Gastrocnemius medialis (tissue), 4 donors: ENCODE measurements at regions not wholly inside any gene's neighbourhood (a gene's known extent, or its start where the extent isn't known, plus 50 kb on each side); places are given as distances from the start of the nearest gene placed in this dataset.

ENCODE experiments used
- ATAC-seq, 2 donors: fragments of 150-250 bp; one replicate each; pipeline ENCODE4 v1.9.1; 2016
- DNase-seq, 2 donors: peaks; one replicate each; pipeline ENCODE4 v3.0.0-alpha.2; 2019
- H3K27ac ChIP-seq, 4 donors: fragments of 200-600 bp; sonication (generic); 1 replicate in 1 of 4; 2 replicates in 3 of 4; pipeline ENCODE4 v1.5.1; 2016 to 2018; ENCODE audit warnings: mild to moderate bottlenecking in 2 of 4, moderate library complexity in 1 of 4
- H3K27me3 ChIP-seq, 3 donors: fragments of 200-600 bp; sonication (generic) in 2 of 3; 1 replicate in 1 of 3; 2 replicates in 2 of 3; pipeline versions ENCODE4 v1.5.1 to v1.6.0; 2016 to 2019; ENCODE audit warnings: mild to moderate bottlenecking in 1 of 3, moderate library complexity in 1 of 3
- H3K36me3 ChIP-seq, 2 donors: fragments of 200-600 bp; sonication (generic) in 1 of 2; one replicate each; pipeline ENCODE4 v1.5.1; 2017 to 2018
- H3K4me1 ChIP-seq, 2 donors: fragments of 200-600 bp; sonication (generic) in 1 of 2; one replicate each; pipeline ENCODE4 v1.5.1; 2016 to 2017; ENCODE audit warnings: mild to moderate bottlenecking in 2 of 2
- H3K4me3 ChIP-seq, 4 donors: fragments of 200-600 bp; sonication (generic) in 3 of 4; 1 replicate in 1 of 4; 2 replicates in 3 of 4; pipeline ENCODE4 v1.5.1; 2016 to 2019; ENCODE audit warnings: mild to moderate bottlenecking in 2 of 4
- H3K9me3 ChIP-seq, 3 donors: fragments of 200-600 bp; sonication (generic) in 2 of 3; 1 replicate in 1 of 3; 2 replicates in 2 of 3; pipeline ENCODE4 v1.5.1; 2016 to 2019
- CTCF ChIP-seq, 5 experiments: fragments of 450-650 bp in 3 of 5; fragments of 200-600 bp in 2 of 5; sonication (generic) in 2 of 5; IDR thresholded peaks in 4 of 5; conservative IDR thresholded peaks in 1 of 5; 1 replicate in 4 of 5; 2 replicates in 1 of 5; pipeline ENCODE4 v1.5.1; 2016 to 2019; ENCODE audit warnings: antibody characterized with exemption in 5 of 5, mild to moderate bottlenecking in 3 of 5, moderate library complexity in 3 of 5
- POLR2A ChIP-seq, 2 donors: fragments of 450-650 bp; IDR thresholded peaks; one replicate each; pipeline ENCODE4 v1.6.1; 2017; ENCODE audit warnings: antibody characterized with exemption in 2 of 2, mild to moderate bottlenecking in 2 of 2, moderate library complexity in 2 of 2
- in situ Hi-C, 4 donors: fragments of 200-750 bp; cut with MboI; loops; one replicate each; pipeline versions ENCODE4 v1.15.0 to v1.8.0; 2017; ENCODE audit warnings: low sequenced_read_pairs in 4 of 4
- intact Hi-C: fragments of 100-400 bp; cut with DNase I; formaldehyde crosslinking; loops from one replicate; pipeline ENCODE4 v1.15.1; 2023; ENCODE audit warnings: low total_unique reads

- TF ChIP-seq POLR2A (IDR thresholded peaks at IDR 0.05) (no peak), CTCF (IDR thresholded peaks at IDR 0.05 in 4 of 5, conservative IDR thresholded peaks at IDR 0.05 in 1 of 5) (no peak)
- no peaks in the 10 kb centered on the region for H3K27me3 ChIP-seq
- H3K9me3 ChIP-seq: no peaks in the 10 kb centered on the region
- H3K36me3 ChIP-seq: no peaks in the 10 kb centered on the region
- in situ Hi-C loops: no loop called here
- H3K4me3 ChIP-seq: no peak overlapping the region
- intact Hi-C loops: no loop called here
- no peak overlapping the region for H3K27ac ChIP-seq
- no peak for ATAC-seq
- no peak for DNase-seq
- H3K4me1 ChIP-seq: no peaks in the 10 kb centered on the region
Observed at GRCh38 chr3:139218046-139218445, 125.8 kb upstream of the MRPS22 start.

GRCh38 chr3:139219463-139219862 is 124.4 kb upstream of the MRPS22 start:
- Histone ChIP-seq H3K27me3 (no peaks in the 10 kb centered on the region), H3K9me3 (no peaks in the 10 kb centered on the region), H3K4me3 (no peak overlapping the region), H3K36me3 (no peaks in the 10 kb centered on the region), H3K4me1 (no peaks in the 10 kb centered on the region), H3K27ac (no peak overlapping the region)
- intact Hi-C loops (no loop called here), in situ Hi-C loops (no loop called here)
- no peak for TF ChIP-seq CTCF (IDR thresholded peaks at IDR 0.05 in 4 of 5, conservative IDR thresholded peaks at IDR 0.05 in 1 of 5)
- DNase-seq (no peak), ATAC-seq (no peak)

GRCh38 chr3:139222100-139222657 is 121.6 kb upstream of the MRPS22 start:
- TF ChIP-seq CTCF (IDR thresholded peaks at IDR 0.05 in 4 of 5, conservative IDR thresholded peaks at IDR 0.05 in 1 of 5) (no peak), POLR2A (IDR thresholded peaks at IDR 0.05) (no peak)
- Histone ChIP-seq H3K27ac (no peak overlapping the region), H3K36me3 (no peaks in the 10 kb centered on the region), H3K4me1 (no peaks in the 10 kb centered on the region), H3K27me3 (no peaks in the 10 kb centered on the region), H3K4me3 (no peak overlapping the region), H3K9me3 (no peaks in the 10 kb centered on the region)
- in situ Hi-C loops: no loop called here
- intact Hi-C loops: no loop called here
- DNase-seq: no peak
- ATAC-seq: no peak

GRCh38 chr3:139225548-139225947 is 118.3 kb upstream of the MRPS22 start:
- Histone ChIP-seq H3K27me3 (no peaks in the 10 kb centered on the region), H3K36me3 (no peaks in the 10 kb centered on the region), H3K4me3 (no peak overlapping the region), H3K9me3 (no peaks in the 10 kb centered on the region), H3K4me1 (no peaks in the 10 kb centered on the region), H3K27ac (no peak overlapping the region)
- in situ Hi-C loops (no loop called here), intact Hi-C loops (no loop called here)
- ATAC-seq (no peak), DNase-seq (no peak)
- TF ChIP-seq POLR2A (IDR thresholded peaks at IDR 0.05): no peak
- no peak for TF ChIP-seq CTCF (IDR thresholded peaks at IDR 0.05 in 4 of 5, conservative IDR thresholded peaks at IDR 0.05 in 1 of 5)

- Histone ChIP-seq H3K27me3 (no peaks in the 10 kb centered on the region), H3K36me3 (no peaks in the 10 kb centered on the region), H3K9me3 (no peaks in the 10 kb centered on the region), H3K4me3 (no peak overlapping the region), H3K4me1 (no peaks in the 10 kb centered on the region), H3K27ac (no peak overlapping the region)
- intact Hi-C loops (no loop called here), in situ Hi-C loops (no loop called here)
- no peak for DNase-seq
- ATAC-seq: no peak
- TF ChIP-seq POLR2A (IDR thresholded peaks at IDR 0.05) (no peak), CTCF (IDR thresholded peaks at IDR 0.05 in 4 of 5, conservative IDR thresholded peaks at IDR 0.05 in 1 of 5) (no peak)
Observed at GRCh38 chr3:139226731-139227130, 117.1 kb upstream of the MRPS22 start.
